NT2/D1 (cell line): ENCODE measurements at regions not wholly inside any gene's neighbourhood (a gene's known extent, or its start where the extent isn't known, plus 50 kb on each side); places are given as distances from the start of the nearest gene placed in this dataset.

Experiments used
- SUZ12 ChIP-seq: IDR thresholded peaks from 2 replicates; pipeline ENCODE4 v1.6.1; 2011; ENCODE audit not compliant: insufficient read length, insufficient read depth; ENCODE audit errors: extremely low read depth
- YY1 ChIP-seq: IDR thresholded peaks from 2 replicates; pipeline ENCODE4 v1.6.1; 2011; ENCODE audit not compliant: insufficient read length, insufficient read depth
- ZNF274 ChIP-seq: IDR thresholded peaks from 2 replicates; pipeline ENCODE4 v1.6.1; 2011; ENCODE audit warnings: mild to moderate bottlenecking, low read depth, low read length

- TF ChIP-seq YY1 (no peak), SUZ12 (no peak), ZNF274 (no peak)
Observed at GRCh38 chr6:123742626-123743025, 61.0 kb upstream of the NKAIN2 start.
